Stimulated activated CD8-positive, alpha-beta memory T cell treated with anti-CD3 and anti-CD28 coated beads, Interleukin-7, amount 100 ng/mL, for 4 hours (primary cell): ENCODE measurements at regions not wholly inside any gene's neighbourhood (a gene's known extent, or its start where the extent isn't known, plus 50 kb on each side); places are given as distances from the start of the nearest gene placed in this dataset.

Experiments used
- DNase-seq, 2 donors: peaks; one replicate each; pipeline ENCODE4 v3.0.0-alpha.2; 2020; ENCODE audit warnings: low read depth in 2 of 2

- no peak for DNase-seq
These were observed 156.1 kb downstream of the HIPK3 start for GRCh38 chr11:33413301-33413700.

- no peak for DNase-seq
These were observed 155.1 kb downstream of the HIPK3 start for GRCh38 chr11:33412241-33412640.

- no peak for DNase-seq
These were observed 154.6 kb downstream of the HIPK3 start for GRCh38 chr11:33411751-33412150.

- no peak for DNase-seq
These were observed 153.0 kb downstream of the HIPK3 start for GRCh38 chr11:33410086-33410765.
